AG04449 (cell line): ENCODE measurements at regions not wholly inside any gene's neighbourhood (a gene's known extent, or its start where the extent isn't known, plus 50 kb on each side); places are given as distances from the start of the nearest gene placed in this dataset.

Experiments used
- CTCF ChIA-PET: fragments of 350-600 bp; formaldehyde crosslinking; extraction: SDS; loops from one replicate; lab custom pipeline; 2021; ENCODE audit warnings: antibody characterized with exemption; lab: Yijun Ruan, JAX
- POLR2A ChIA-PET: fragments of 400-600, 350-600 bp; formaldehyde crosslinking; extraction: SDS; loops from one replicate; lab custom pipeline; 2020; ENCODE audit warnings: antibody characterized with exemption, inconsistent platforms; lab: Yijun Ruan, JAX
- DNase-seq: peaks from one replicate; pipeline ENCODE4 v3.0.0-alpha.2; 2010; ENCODE audit warnings: low read depth, low spot score
- H3K4me3 ChIP-seq: 2 replicates; pipeline ENCODE4 v1.5.1; 2011; ENCODE audit warnings: low read depth, mild to moderate bottlenecking, control low read depth, low read length
- CTCF ChIP-seq: IDR thresholded peaks from one replicate; pipeline ENCODE4 v1.5.1; 2011; ENCODE audit warnings: mild to moderate bottlenecking, moderate library complexity, low read length, control low read depth, inconsistent platforms; ENCODE audit not compliant: insufficient read depth; ENCODE audit errors: missing control alignments

GRCh38 chr2:67833632-67834031, 229.2 kb downstream of the C1D start:
- ChIA-PET POLR2A (no interaction called here), CTCF (interaction anchor here (0.6 to 1.4 kb wide), 3 partner anchors 13 to 955 kb away, joined by 3 to 5 read pairs (median 3); no protein-coding TSS in a partner anchor)
- TF ChIP-seq CTCF, result no peak
- no peak for DNase-seq
- no peak overlapping the region for H3K4me3 ChIP-seq

GRCh38 chr2:67834482-67834881, 228.3 kb downstream of the C1D start:
- ChIA-PET POLR2A (no interaction called here), CTCF (interaction anchor here (1.3 to 4.0 kb wide), 3 partner anchors 11 to 100 kb away, joined by 3 to 30 read pairs (median 5); no protein-coding TSS in a partner anchor)
- H3K4me3 ChIP-seq, result no peak overlapping the region
- no peak for DNase-seq
- TF ChIP-seq CTCF, result no peak

GRCh38 chr2:67835266-67835665, 227.5 kb downstream of the C1D start:
- CTCF ChIA-PET, result interaction anchor here (2.5 to 4.0 kb wide), 3 partner anchors 10 to 197 kb away, joined by 10 to 30 read pairs (median 11); no protein-coding TSS in a partner anchor
- DNase-seq, result no peak
- no peak for TF ChIP-seq CTCF
- no peak overlapping the region for H3K4me3 ChIP-seq
- POLR2A ChIA-PET, result no interaction called here

GRCh38 chr2:67836866-67837265, 225.9 kb downstream of the C1D start:
- DNase-seq, result no peak
- TF ChIP-seq CTCF, result no peak
- CTCF ChIA-PET, result interaction anchor here (1.7 to 4.0 kb wide), 5 partner anchors 8 to 195 kb away, joined by 4 to 30 read pairs (median 10); no protein-coding TSS in a partner anchor
- POLR2A ChIA-PET, result no interaction called here
- no peak overlapping the region for H3K4me3 ChIP-seq

- CTCF ChIA-PET, result interaction anchor here (1.0 to 6.6 kb wide), 6 partner anchors 7 to 362 kb away, joined by 3 to 44 read pairs (median 8); no protein-coding TSS in a partner anchor
Measured at GRCh38 chr2:67838205-67838604, 224.6 kb downstream of the C1D start.

GRCh38 chr2:67839242-67839641, 223.6 kb downstream of the C1D start:
- ChIA-PET POLR2A (no interaction called here), CTCF (interaction anchor here (1.2 to 6.6 kb wide), 10 partner anchors 12 to 602 kb away, joined by 3 to 45 read pairs (median 6); no protein-coding TSS in a partner anchor)
- no peak overlapping the region for H3K4me3 ChIP-seq
- no peak for TF ChIP-seq CTCF
- no peak for DNase-seq

More at GRCh38 chr2:67838205-67838604, 224.6 kb downstream of the C1D start:
- POLR2A ChIA-PET, result no interaction called here
- H3K4me3 ChIP-seq, result no peak overlapping the region
- no peak for TF ChIP-seq CTCF
- no peak for DNase-seq
